Kidney (tissue), 13 donors: ENCODE measurements at regions not wholly inside any gene's neighbourhood (a gene's known extent, or its start where the extent isn't known, plus 50 kb on each side); places are given as distances from the start of the nearest gene placed in this dataset.

Experiments
- DNase-seq, 5 donors: peaks; one replicate each; pipeline ENCODE4 v3.0.0-alpha.2; 2013 to 2020
- FAIRE-seq: peaks from 2 replicates; lab custom pipeline; 2012; peaks lifted over from hg19 to GRCh38; lab: Jason Lieb, UNC
- H3K27ac ChIP-seq, 2 donors: one replicate each; pipeline ENCODE4 v1.7.0; 2013; ENCODE audit warnings: low read depth in 2 of 2, low read length in 2 of 2, inconsistent platforms in 1 of 2
- H3K27me3 ChIP-seq: one replicate; pipeline ENCODE4 v1.7.1; 2013; ENCODE audit warnings: low read length, inconsistent platforms; ENCODE audit not compliant: control insufficient read depth, insufficient read depth
- H3K36me3 ChIP-seq, 3 donors: one replicate each; pipeline versions ENCODE4 v1.7.0 to v1.7.1; 2013; ENCODE audit warnings: low read length in 3 of 3, control low read depth in 1 of 3, inconsistent platforms in 1 of 3; ENCODE audit not compliant: insufficient read depth in 3 of 3, control insufficient read depth in 2 of 3
- H3K4me1 ChIP-seq, 3 donors: one replicate each; pipeline versions ENCODE4 v1.7.0 to v1.7.1; 2013; ENCODE audit warnings: low read length in 3 of 3, inconsistent platforms in 1 of 3, low read depth in 1 of 3; ENCODE audit not compliant: control insufficient read depth in 2 of 3, insufficient read depth in 2 of 3
- H3K4me3 ChIP-seq, 3 donors: one replicate each; pipeline versions ENCODE4 v1.7.0 to v1.8.1; 2013; ENCODE audit warnings: low read length in 3 of 3, control low read depth in 1 of 3, inconsistent platforms in 1 of 3
- H3K9ac ChIP-seq, 3 donors: one replicate each; pipeline versions ENCODE4 v1.7.0 to v1.7.1; 2013; ENCODE audit warnings: low read length in 3 of 3, control low read depth in 1 of 3, inconsistent platforms in 1 of 3
- H3K9me3 ChIP-seq, 3 donors: one replicate each; pipeline versions ENCODE4 v1.7.0 to v1.7.1; 2013; ENCODE audit warnings: low read length in 3 of 3, control low read depth in 1 of 3, inconsistent platforms in 1 of 3; ENCODE audit not compliant: control insufficient read depth in 2 of 3, insufficient read depth in 1 of 3
- intact Hi-C: fragments of 100-400 bp; cut with DNase I; formaldehyde crosslinking; loops from one replicate; pipeline ENCODE4 v1.11.1; 2022
- TF ChIP-seq, protein P1 (sequence below): IDR thresholded peaks from 3 replicates; pipeline ENCODE4 v1.5.1; 2012; ENCODE audit warnings: mild to moderate bottlenecking, moderate library complexity, borderline replicate concordance; ENCODE audit not compliant: insufficient read depth; ENCODE audit errors: extremely low read depth
- donor health status: control.
- donor health status: control.
- donor health status: control.
- donor health status: control.
- donor health status: control.
- donor health status: DM: yes; HTN: yes; CAD: no.
- donor health status: Normal renal cell carcinoma (clear cell type).

GRCh38 chr3:161759444-161759843, 262.8 kb downstream of the OTOL1 start:
- TF ChIP-seq, protein P1, sequence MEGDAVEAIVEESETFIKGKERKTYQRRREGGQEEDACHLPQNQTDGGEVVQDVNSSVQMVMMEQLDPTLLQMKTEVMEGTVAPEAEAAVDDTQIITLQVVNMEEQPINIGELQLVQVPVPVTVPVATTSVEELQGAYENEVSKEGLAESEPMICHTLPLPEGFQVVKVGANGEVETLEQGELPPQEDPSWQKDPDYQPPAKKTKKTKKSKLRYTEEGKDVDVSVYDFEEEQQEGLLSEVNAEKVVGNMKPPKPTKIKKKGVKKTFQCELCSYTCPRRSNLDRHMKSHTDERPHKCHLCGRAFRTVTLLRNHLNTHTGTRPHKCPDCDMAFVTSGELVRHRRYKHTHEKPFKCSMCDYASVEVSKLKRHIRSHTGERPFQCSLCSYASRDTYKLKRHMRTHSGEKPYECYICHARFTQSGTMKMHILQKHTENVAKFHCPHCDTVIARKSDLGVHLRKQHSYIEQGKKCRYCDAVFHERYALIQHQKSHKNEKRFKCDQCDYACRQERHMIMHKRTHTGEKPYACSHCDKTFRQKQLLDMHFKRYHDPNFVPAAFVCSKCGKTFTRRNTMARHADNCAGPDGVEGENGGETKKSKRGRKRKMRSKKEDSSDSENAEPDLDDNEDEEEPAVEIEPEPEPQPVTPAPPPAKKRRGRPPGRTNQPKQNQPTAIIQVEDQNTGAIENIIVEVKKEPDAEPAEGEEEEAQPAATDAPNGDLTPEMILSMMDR, result no peak
- H3K27ac ChIP-seq, result no peak overlapping the region
- H3K4me3 ChIP-seq, result no peak overlapping the region
- no peak overlapping the region for H3K9ac ChIP-seq
- no peaks in the 10 kb centered on the region for H3K9me3 ChIP-seq
- intact Hi-C loops, result no loop called here
- H3K36me3 ChIP-seq, result no peaks in the 10 kb centered on the region
- no peaks in the 10 kb centered on the region for H3K27me3 ChIP-seq
- H3K4me1 ChIP-seq, result no peaks in the 10 kb centered on the region
- FAIRE-seq (no peak), DNase-seq (no peak)

DNA sequence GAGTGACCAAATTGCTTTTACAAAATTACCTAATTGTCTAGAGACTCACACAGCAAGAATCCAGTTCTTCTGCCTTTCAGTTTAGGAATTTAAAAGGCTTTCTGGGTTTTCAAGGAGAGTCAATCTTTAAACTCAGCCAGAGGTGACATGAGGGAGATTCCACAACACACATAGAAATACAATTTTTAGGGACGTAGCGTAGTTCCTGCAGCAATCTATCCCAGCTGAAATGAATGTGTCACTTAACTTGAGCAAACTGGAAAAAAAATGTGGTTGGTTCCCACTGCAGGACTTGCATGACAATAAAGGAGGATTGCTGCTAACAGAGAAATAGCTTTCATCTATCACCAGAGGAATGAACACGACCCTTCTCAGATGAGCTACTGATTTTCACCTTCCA, 269.7 kb downstream of the OTOL1 start:
- Histone ChIP-seq H3K4me3 (no peak overlapping the region), H3K4me1 (no peaks in the 10 kb centered on the region), H3K36me3 (no peaks in the 10 kb centered on the region), H3K27ac (no peak overlapping the region), H3K9me3 (no peaks in the 10 kb centered on the region), H3K27me3 (no peaks in the 10 kb centered on the region), H3K9ac (no peak overlapping the region)
- DNase-seq (no peak), FAIRE-seq (no peak)
- intact Hi-C loops, result no loop called here
- TF ChIP-seq, protein P1, result no peak

- Histone ChIP-seq H3K27ac (no peak overlapping the region), H3K36me3 (no peaks in the 10 kb centered on the region), H3K9ac (no peak overlapping the region), H3K9me3 (no peaks in the 10 kb centered on the region), H3K4me1 (no peaks in the 10 kb centered on the region), H3K27me3 (no peaks in the 10 kb centered on the region), H3K4me3 (no peak overlapping the region)
- FAIRE-seq (no peak), DNase-seq (no peak)
- intact Hi-C loops, result no loop called here
- TF ChIP-seq, protein P1, result no peak
Measured at GRCh38 chr3:161770484-161771386, 274.1 kb downstream of the OTOL1 start.
